HEK293 (cell line): ENCODE measurements at regions not wholly inside any gene's neighbourhood (a gene's known extent, or its start where the extent isn't known, plus 50 kb on each side); places are given as distances from the start of the nearest gene placed in this dataset.

ENCODE experiments used
- CTCF ChIA-PET: fragments of 350-600 bp; formaldehyde crosslinking; extraction: SDS; loops from one replicate; lab custom pipeline; 2021; ENCODE audit warnings: antibody characterized with exemption; lab: Yijun Ruan, JAX
- POLR2A ChIA-PET: fragments of 300-600 bp; formaldehyde crosslinking; extraction: SDS; loops from one replicate; lab custom pipeline; 2020; ENCODE audit warnings: antibody characterized with exemption, inconsistent platforms; lab: Yijun Ruan, JAX
- H3K27ac ChIP-seq: fragments of 200-500 bp; sonication (Bioruptor generic); 2 replicates; pipeline ENCODE4 v1.5.1; 2014; ENCODE audit warnings: low read depth, low read length, control low read depth, inconsistent platforms; ENCODE audit errors: extremely low read depth
- H3K36me3 ChIP-seq, 2 experiments: fragments of 200-500 bp in 1 of 2; sonication (Bioruptor generic) in 1 of 2; 1 replicate in 1 of 2; 2 replicates in 1 of 2; pipeline ENCODE4 v1.5.1; 2014 to 2017; ENCODE audit warnings: inconsistent platforms in 2 of 2, low read length in 2 of 2; ENCODE audit not compliant: control insufficient read depth in 2 of 2, insufficient read depth in 1 of 2
- H3K4me1 ChIP-seq: fragments of 200-500 bp; sonication (Bioruptor generic); 2 replicates; pipeline ENCODE4 v1.5.1; 2014; ENCODE audit warnings: mild to moderate bottlenecking, low read length, inconsistent platforms; ENCODE audit not compliant: control insufficient read depth, insufficient read depth
- H3K4me3 ChIP-seq: 2 replicates; pipeline ENCODE4 v1.5.1; 2011; ENCODE audit warnings: low read depth, mild to moderate bottlenecking, control low read depth, low read length, moderate library complexity
- H3K9me3 ChIP-seq: fragments of 200-500 bp; sonication (Bioruptor generic); 2 replicates; pipeline ENCODE4 v1.5.1; 2014; ENCODE audit warnings: low read depth, low read length, inconsistent platforms; ENCODE audit not compliant: control insufficient read depth, insufficient read depth
- GLI2 ChIP-seq: fragments of 450-650 bp; formaldehyde crosslinking; IDR thresholded peaks from 2 replicates; pipeline ENCODE4; 2017; ENCODE audit warnings: missing biosample characterization, missing genetic modification characterization, low read depth, borderline replicate concordance
- IKZF3 ChIP-seq: fragments of 450-650 bp; IDR thresholded peaks from 2 replicates; pipeline ENCODE4 v1.5.0; 2018; ENCODE audit warnings: missing biosample characterization, mild to moderate bottlenecking, missing genetic modification characterization, moderate library complexity
- ZNF114 ChIP-seq: fragments of 450-650 bp; formaldehyde crosslinking; IDR thresholded peaks from 2 replicates; pipeline ENCODE4 v1.5.0; 2017; ENCODE audit warnings: missing biosample characterization, missing genetic modification characterization
- ZNF391 ChIP-seq: fragments of 450-650 bp; formaldehyde crosslinking; IDR thresholded peaks from 2 replicates; pipeline ENCODE4 v1.5.1; 2016; ENCODE audit warnings: low read depth, missing biosample characterization, missing genetic modification characterization, borderline replicate concordance
- ZNF48 ChIP-seq: fragments of 450-650 bp; formaldehyde crosslinking; IDR thresholded peaks from 2 replicates; pipeline ENCODE4 v1.5.1; 2016; ENCODE audit warnings: missing biosample characterization, missing genetic modification characterization
- ZNF558 ChIP-seq: fragments of 450-650 bp; formaldehyde crosslinking; IDR thresholded peaks from 2 replicates; pipeline ENCODE4 v1.5.1; 2016; ENCODE audit warnings: missing biosample characterization, missing genetic modification characterization
- ZNF571 ChIP-seq: fragments of 450-650 bp; formaldehyde crosslinking; IDR thresholded peaks from 2 replicates; pipeline ENCODE4 v1.5.0; 2017; ENCODE audit warnings: missing biosample characterization, missing genetic modification characterization
- ZNF600 ChIP-seq: fragments of 450-650 bp; formaldehyde crosslinking; IDR thresholded peaks from 2 replicates; pipeline ENCODE4 v1.5.1; 2016; ENCODE audit warnings: missing biosample characterization, missing genetic modification characterization
- ZNF621 ChIP-seq: fragments of 450-650 bp; formaldehyde crosslinking; IDR thresholded peaks from 2 replicates; pipeline ENCODE4 v1.5.1; 2017; ENCODE audit warnings: missing biosample characterization, missing genetic modification characterization
- ZNF701 ChIP-seq: fragments of 450-650 bp; formaldehyde crosslinking; IDR thresholded peaks from 2 replicates; pipeline ENCODE4 v1.5.1; 2016; ENCODE audit warnings: missing biosample characterization, missing genetic modification characterization
- ZSCAN16 ChIP-seq: fragments of 450-650 bp; formaldehyde crosslinking; IDR thresholded peaks from 2 replicates; pipeline ENCODE4 v1.5.1; 2016; ENCODE audit warnings: missing biosample characterization, missing genetic modification characterization
- TF ChIP-seq, protein P1 (sequence below): fragments of 450-650 bp; formaldehyde crosslinking; IDR thresholded peaks from 2 replicates; pipeline ENCODE4 v1.5.1; 2016; ENCODE audit warnings: missing biosample characterization, missing genetic modification characterization
- TF ChIP-seq, protein P2 (sequence below): fragments of 450-650 bp; formaldehyde crosslinking; IDR thresholded peaks from 2 replicates; pipeline ENCODE4 v1.5.1; 2017; ENCODE audit warnings: missing biosample characterization, missing genetic modification characterization
- TF ChIP-seq, protein P3 (sequence below): fragments of 450-650 bp; formaldehyde crosslinking; IDR thresholded peaks from 2 replicates; pipeline ENCODE4 v1.5.1; 2016; ENCODE audit warnings: missing biosample characterization, missing genetic modification characterization
- TF ChIP-seq, protein P4 (sequence below): fragments of 450-650 bp; formaldehyde crosslinking; IDR thresholded peaks from 2 replicates; pipeline ENCODE4 v1.5.1; 2017; ENCODE audit warnings: missing biosample characterization, missing genetic modification characterization
- TF ChIP-seq, protein P5 (sequence below): fragments of 450-650 bp; formaldehyde crosslinking; IDR thresholded peaks from 2 replicates; pipeline ENCODE4 v1.5.0; 2017; ENCODE audit warnings: missing biosample characterization, missing genetic modification characterization, borderline replicate concordance
- TF ChIP-seq, protein P6 (sequence below): fragments of 450-650 bp; formaldehyde crosslinking; IDR thresholded peaks from 2 replicates; pipeline ENCODE4 v1.5.1; 2016; ENCODE audit warnings: missing biosample characterization, missing genetic modification characterization

DNA sequence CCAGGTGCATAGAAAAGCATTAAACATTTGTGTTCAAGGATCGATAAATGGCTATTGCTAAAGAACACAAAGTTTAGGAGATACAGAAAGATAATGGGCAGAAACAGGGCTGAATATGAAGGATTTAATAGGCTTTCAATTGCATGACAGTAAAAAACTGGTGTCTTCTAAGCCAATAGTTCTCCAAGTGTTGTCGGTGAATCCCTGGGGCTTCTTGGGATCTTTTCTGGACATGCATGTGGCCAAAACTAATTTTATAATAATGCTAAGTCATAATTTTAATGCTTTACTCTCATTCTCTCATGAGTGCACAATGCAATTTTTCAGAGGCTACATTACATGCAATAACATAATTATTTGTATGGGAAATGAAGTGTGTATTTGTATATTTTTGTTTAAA is 521.1 kb upstream of the ANKRD30A start (continued):
- TF ChIP-seq ZNF621 (tag by site-specific recombination) = no peak
- TF ChIP-seq, protein P1, sequence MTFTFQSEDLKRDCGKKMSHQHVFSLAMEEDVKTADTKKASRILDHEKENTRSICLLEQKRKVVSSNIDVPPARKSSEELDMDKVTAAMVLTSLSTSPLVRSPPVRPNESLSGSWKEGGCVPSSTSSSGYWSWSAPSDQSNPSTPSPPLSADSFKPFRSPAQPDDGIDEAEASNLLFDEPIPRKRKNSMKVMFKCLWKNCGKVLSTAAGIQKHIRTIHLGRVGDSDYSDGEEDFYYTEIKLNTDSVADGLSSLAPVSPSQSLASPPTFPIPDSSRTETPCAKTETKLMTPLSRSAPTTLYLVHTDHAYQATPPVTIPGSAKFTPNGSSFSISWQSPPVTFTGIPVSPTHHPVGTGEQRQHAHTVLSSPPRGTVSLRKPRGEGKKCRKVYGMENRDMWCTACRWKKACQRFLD (tag by site-specific recombination) = no peak

DNA sequence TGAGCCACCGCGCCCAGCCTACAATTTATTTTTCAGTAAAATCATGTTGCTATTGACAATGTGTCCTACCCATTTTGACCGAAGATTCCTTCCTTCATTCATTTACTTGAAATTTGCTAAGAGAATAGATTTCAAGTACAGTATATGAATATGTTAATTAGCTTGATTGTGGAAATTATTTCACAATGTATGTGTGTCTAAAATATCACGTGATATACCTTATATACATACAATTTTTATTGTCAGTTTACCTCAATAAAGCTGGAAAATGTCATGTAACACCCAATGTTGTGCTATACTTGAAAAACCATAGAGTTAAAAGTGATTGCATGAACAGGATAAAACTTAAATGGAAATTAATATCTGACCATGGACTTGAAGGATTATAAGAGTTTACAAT is 521.7 kb upstream of the ANKRD30A start:
- POLR2A ChIA-PET = no interaction called here
- TF ChIP-seq GLI2 (tag by site-specific recombination) (no peak), ZSCAN16 (no peak), ZNF114 (tag by site-specific recombination) (no peak), ZNF600 (no peak), ZNF48 (tag by site-specific recombination) (no peak), ZNF701 (tag by site-specific recombination) (no peak), ZNF571 (tag by site-specific recombination) (no peak), IKZF3 (tag by site-specific recombination) (no peak), ZNF391 (no peak), ZNF558 (tag by site-specific recombination) (no peak)
- TF ChIP-seq, protein P2, sequence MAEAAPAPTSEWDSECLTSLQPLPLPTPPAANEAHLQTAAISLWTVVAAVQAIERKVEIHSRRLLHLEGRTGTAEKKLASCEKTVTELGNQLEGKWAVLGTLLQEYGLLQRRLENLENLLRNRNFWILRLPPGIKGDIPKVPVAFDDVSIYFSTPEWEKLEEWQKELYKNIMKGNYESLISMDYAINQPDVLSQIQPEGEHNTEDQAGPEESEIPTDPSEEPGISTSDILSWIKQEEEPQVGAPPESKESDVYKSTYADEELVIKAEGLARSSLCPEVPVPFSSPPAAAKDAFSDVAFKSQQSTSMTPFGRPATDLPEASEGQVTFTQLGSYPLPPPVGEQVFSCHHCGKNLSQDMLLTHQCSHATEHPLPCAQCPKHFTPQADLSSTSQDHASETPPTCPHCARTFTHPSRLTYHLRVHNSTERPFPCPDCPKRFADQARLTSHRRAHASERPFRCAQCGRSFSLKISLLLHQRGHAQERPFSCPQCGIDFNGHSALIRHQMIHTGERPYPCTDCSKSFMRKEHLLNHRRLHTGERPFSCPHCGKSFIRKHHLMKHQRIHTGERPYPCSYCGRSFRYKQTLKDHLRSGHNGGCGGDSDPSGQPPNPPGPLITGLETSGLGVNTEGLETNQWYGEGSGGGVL = no peak
- TF ChIP-seq, protein P3, sequence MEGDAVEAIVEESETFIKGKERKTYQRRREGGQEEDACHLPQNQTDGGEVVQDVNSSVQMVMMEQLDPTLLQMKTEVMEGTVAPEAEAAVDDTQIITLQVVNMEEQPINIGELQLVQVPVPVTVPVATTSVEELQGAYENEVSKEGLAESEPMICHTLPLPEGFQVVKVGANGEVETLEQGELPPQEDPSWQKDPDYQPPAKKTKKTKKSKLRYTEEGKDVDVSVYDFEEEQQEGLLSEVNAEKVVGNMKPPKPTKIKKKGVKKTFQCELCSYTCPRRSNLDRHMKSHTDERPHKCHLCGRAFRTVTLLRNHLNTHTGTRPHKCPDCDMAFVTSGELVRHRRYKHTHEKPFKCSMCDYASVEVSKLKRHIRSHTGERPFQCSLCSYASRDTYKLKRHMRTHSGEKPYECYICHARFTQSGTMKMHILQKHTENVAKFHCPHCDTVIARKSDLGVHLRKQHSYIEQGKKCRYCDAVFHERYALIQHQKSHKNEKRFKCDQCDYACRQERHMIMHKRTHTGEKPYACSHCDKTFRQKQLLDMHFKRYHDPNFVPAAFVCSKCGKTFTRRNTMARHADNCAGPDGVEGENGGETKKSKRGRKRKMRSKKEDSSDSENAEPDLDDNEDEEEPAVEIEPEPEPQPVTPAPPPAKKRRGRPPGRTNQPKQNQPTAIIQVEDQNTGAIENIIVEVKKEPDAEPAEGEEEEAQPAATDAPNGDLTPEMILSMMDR (tag by site-specific recombination) = no peak
- TF ChIP-seq, protein P4, sequence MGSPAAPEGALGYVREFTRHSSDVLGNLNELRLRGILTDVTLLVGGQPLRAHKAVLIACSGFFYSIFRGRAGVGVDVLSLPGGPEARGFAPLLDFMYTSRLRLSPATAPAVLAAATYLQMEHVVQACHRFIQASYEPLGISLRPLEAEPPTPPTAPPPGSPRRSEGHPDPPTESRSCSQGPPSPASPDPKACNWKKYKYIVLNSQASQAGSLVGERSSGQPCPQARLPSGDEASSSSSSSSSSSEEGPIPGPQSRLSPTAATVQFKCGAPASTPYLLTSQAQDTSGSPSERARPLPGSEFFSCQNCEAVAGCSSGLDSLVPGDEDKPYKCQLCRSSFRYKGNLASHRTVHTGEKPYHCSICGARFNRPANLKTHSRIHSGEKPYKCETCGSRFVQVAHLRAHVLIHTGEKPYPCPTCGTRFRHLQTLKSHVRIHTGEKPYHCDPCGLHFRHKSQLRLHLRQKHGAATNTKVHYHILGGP (tag by site-specific recombination) = no peak
- TF ChIP-seq, protein P5, sequence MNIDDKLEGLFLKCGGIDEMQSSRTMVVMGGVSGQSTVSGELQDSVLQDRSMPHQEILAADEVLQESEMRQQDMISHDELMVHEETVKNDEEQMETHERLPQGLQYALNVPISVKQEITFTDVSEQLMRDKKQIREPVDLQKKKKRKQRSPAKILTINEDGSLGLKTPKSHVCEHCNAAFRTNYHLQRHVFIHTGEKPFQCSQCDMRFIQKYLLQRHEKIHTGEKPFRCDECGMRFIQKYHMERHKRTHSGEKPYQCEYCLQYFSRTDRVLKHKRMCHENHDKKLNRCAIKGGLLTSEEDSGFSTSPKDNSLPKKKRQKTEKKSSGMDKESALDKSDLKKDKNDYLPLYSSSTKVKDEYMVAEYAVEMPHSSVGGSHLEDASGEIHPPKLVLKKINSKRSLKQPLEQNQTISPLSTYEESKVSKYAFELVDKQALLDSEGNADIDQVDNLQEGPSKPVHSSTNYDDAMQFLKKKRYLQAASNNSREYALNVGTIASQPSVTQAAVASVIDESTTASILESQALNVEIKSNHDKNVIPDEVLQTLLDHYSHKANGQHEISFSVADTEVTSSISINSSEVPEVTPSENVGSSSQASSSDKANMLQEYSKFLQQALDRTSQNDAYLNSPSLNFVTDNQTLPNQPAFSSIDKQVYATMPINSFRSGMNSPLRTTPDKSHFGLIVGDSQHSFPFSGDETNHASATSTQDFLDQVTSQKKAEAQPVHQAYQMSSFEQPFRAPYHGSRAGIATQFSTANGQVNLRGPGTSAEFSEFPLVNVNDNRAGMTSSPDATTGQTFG = no peak
- TF ChIP-seq, protein P6, sequence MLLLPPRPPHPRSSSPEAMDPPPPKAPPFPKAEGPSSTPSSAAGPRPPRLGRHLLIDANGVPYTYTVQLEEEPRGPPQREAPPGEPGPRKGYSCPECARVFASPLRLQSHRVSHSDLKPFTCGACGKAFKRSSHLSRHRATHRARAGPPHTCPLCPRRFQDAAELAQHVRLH = no peak
- Histone ChIP-seq H3K4me3 (no peak overlapping the region), H3K27ac (no peak overlapping the region), H3K36me3 (no peaks in the 10 kb centered on the region), H3K4me1 (peaks cover 20% of the 10 kb centered on the region), H3K9me3 (no peaks in the 10 kb centered on the region)
- CTCF ChIA-PET = no interaction called here
